ENCODE measurements at regions not wholly inside any gene's neighbourhood (a gene's known extent, or its start where the extent isn't known, plus 50 kb on each side); places are given as distances from the start of the nearest gene placed in this dataset.
"Not testable (repeated sequence)": the region's sequence is repeated elsewhere in the genome, so short reads cannot be mapped to it uniquely, and the experiment has no call there.

- not testable (repeated sequence) for H3K4me3 ChIP-seq (ENCODE audit: low read length); DNase-seq (ENCODE audit: low read depth, low spot score)
These were observed 134.3 kb upstream of the VOPP1 start for GRCh38 chr7:55706451-55707195.

DNA sequence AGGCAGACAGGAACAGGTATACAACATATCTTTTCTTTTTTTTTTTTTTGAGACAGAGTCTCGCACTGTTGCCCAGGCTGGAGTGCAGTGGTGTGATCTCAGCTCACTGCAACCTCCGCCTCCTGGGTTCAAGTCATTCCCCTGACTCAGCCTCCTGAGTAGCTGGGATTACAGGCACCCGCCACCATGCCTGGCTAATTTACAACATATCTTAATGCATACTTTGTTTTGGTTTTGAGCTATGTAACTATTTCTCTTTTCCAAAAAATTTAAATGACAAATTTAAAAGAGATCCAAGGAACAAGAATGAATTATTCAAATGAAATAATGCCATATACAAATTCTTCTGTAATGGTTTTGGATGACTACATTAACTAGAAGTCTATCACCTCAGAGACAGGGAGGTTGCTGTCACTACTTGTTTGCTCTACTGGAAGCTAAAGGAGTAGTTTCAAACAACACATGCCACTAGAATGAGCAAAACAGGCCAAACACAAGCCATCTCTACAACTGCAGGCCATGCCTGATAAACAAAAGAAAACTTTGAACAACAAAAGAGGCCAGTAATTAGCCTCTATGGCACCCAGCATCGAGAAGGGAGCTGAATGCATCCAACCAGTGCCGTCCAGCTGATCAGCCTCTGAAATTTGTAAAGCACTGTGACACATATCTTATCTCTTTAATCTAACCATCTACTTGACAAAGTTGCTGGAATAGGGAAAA, 133.6 kb upstream of the VOPP1 start:
- not testable (repeated sequence) for H3K4me3 ChIP-seq (ENCODE audit: low read length); DNase-seq (ENCODE audit: low read depth, low spot score)

GRCh38 chr7:55702831-55703230, 130.5 kb upstream of the VOPP1 start:
- DNase-seq (ENCODE audit: low read depth, low spot score); H3K4me3 ChIP-seq (ENCODE audit: low read length): not testable (repeated sequence)

DNA sequence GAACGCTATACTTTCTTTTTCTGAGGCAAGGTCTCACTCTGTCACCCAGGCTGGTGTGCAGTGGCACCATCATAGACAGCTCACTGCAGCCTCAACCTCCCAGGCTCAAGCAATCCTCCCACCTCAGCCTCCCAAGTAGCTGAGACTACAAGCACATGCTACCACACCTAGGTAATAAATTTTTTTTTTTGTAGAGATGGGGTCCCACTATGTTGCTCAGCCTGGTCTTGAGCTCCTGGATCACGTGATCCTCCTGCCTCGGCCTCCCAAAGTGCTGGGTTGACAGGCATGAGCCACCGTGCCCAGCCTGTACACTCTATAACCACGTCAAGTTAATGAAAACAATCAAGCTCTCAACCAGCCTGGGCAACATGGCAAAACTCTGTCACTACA, 127.1 kb upstream of the VOPP1 start:
- not testable (repeated sequence) for DNase-seq (ENCODE audit: low read depth, low spot score); H3K4me3 ChIP-seq (ENCODE audit: low read length)

- peak; percentile 11 for DNase-seq (ENCODE audit: low read depth, low spot score)
- H3K4me3 ChIP-seq (ENCODE audit: low read length) = not testable (repeated sequence)
These were observed 126.5 kb upstream of the VOPP1 start for GRCh38 chr7:55698607-55699449.

GRCh38 chr7:55695893-55696701, 123.8 kb upstream of the VOPP1 start:
- H3K4me3 ChIP-seq (ENCODE audit: low read length) = not testable (repeated sequence)
- peak; percentile 2 for DNase-seq (ENCODE audit: low read depth, low spot score)

GRCh38 chr7:55694484-55694883, 122.2 kb upstream of the VOPP1 start:
- DNase-seq (ENCODE audit: low read depth, low spot score); H3K4me3 ChIP-seq (ENCODE audit: low read length): not testable (repeated sequence)

- H3K4me3 ChIP-seq (ENCODE audit: low read length); DNase-seq (ENCODE audit: low read depth, low spot score): not testable (repeated sequence)
These were observed 116.7 kb upstream of the VOPP1 start for GRCh38 chr7:55688684-55689681.

GRCh38 chr7:55688261-55688660, 116.0 kb upstream of the VOPP1 start:
- DNase-seq (ENCODE audit: low read depth, low spot score); H3K4me3 ChIP-seq (ENCODE audit: low read length): not testable (repeated sequence)

- not testable (repeated sequence) for H3K4me3 ChIP-seq (ENCODE audit: low read length); DNase-seq (ENCODE audit: low read depth, low spot score)
These were observed 115.0 kb upstream of the VOPP1 start for GRCh38 chr7:55687252-55687651.

- not testable (repeated sequence) for H3K4me3 ChIP-seq (ENCODE audit: low read length); DNase-seq (ENCODE audit: low read depth, low spot score)
These were observed 114.5 kb upstream of the VOPP1 start for GRCh38 chr7:55686771-55687170.

DNA sequence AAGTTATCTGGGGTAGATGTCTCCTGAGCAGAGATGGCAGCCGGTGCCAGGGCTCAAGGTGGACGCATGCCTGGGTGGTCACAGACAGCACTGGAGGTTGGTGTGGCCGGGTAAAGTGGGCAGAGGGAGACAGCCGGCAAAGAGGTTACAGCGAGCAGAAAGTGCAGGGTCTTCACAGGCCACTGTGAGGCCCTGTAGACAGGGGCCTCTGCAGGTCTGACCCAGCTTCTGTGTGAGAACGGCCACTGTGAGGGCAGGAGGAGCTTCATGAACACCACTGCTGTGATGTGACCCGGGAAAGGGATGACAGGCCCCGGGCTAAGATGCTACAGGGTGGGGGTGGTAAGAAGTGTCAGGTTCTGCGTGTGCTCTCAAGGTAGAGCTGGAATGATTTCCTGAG, 111.2 kb upstream of the VOPP1 start:
- not testable (repeated sequence) for H3K4me3 ChIP-seq (ENCODE audit: low read length); DNase-seq (ENCODE audit: low read depth, low spot score)

GRCh38 chr7:55675589-55675988, 103.3 kb upstream of the VOPP1 start:
- not testable (repeated sequence) for DNase-seq (ENCODE audit: low read depth, low spot score); H3K4me3 ChIP-seq (ENCODE audit: low read length)

GRCh38 chr7:55673525-55673924, 101.2 kb upstream of the VOPP1 start:
- not testable (repeated sequence) for H3K4me3 ChIP-seq (ENCODE audit: low read length); DNase-seq (ENCODE audit: low read depth, low spot score)

DNA sequence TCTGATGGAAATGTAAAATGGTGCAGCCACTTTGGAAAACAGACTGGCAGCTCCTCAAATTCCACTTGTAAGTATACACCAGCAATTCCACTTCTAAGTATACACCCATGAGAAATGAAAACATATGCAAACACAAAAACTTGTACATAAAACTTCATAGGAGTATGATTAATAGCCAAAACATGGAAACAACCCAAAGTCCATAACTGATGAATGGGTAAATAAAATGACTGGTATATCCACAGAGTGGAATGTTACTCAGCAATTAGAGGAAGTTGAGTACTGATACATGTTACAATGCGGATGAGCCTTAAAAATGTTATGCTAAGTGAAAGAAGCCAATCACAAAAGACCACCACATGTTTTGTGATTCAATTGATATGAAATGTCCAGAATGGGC, 99.8 kb upstream of the VOPP1 start:
- not testable (repeated sequence) for H3K4me3 ChIP-seq (ENCODE audit: low read length); DNase-seq (ENCODE audit: low read depth, low spot score)

- DNase-seq (ENCODE audit: low read depth, low spot score) = no peak
- H3K4me3 ChIP-seq (ENCODE audit: low read length) = no peak overlapping the region
These were observed 85.4 kb upstream of the VOPP1 start for GRCh38 chr7:55657654-55658053.

- H3K4me3 ChIP-seq (ENCODE audit: low read length) = no peak overlapping the region
- no peak for DNase-seq (ENCODE audit: low read depth, low spot score)
These were observed 78.8 kb upstream of the VOPP1 start for GRCh38 chr7:55651057-55651456.

DNA sequence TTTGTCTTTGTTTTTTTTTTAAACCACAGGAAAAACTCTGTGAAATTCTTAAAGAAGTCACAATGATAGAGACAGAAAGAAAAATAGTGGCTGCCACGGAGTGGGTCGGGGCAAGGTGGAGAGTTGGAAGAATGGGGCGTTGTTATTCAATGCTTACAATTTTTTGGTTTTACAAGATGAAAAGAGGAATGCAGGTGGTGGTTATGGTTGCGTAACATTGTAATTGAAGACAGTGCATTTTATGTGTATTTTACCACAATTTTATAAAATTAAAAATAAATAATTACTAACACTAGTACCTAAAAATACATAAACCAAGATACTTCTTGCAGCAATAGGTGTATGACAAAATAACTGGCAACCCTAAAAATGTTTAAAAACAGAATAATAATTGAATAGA, 76.9 kb upstream of the VOPP1 start:
- H3K4me3 ChIP-seq (ENCODE audit: low read length) = no peak overlapping the region
- no peak for DNase-seq (ENCODE audit: low read depth, low spot score)
